ENCODE measurements at regions not wholly inside any gene's neighbourhood (a gene's known extent, or its start where the extent isn't known, plus 50 kb on each side); places are given as distances from the start of the nearest gene placed in this dataset.

DNA sequence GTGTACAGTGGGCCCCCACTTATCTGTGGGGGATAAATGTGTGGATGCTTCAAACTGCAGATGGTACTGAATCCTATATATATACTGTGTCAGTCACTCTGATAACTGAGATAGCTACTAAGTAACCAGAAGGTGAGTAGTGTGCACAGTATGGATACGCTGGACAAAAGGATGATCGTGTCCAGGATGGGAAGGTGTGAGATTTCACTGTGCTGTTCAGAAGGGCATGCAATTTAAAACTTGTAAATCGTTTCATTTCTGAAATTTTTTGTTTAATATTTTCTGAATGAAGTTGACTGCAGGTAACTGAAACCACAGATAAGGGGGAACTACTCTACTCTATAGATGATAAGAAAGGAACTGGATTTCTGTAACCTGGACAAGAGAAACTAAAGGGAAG lies 52.1 kb upstream of the SESN3 start:
- H3K36me3 Mint-ChIP-seq (ENCODE audit: insufficient read depth in 1 of 3, low read depth in 3 of 3), result peaks cover 2 to 25% (median 2%) of the 10 kb centered on the region in 3 experiments; a peak in 3 of 7 replicates
- Histone ChIP-seq H2AK5ac (ENCODE audit: insufficient read length, low read length) (no peak overlapping the region), H3K9me3 (ENCODE audit: control insufficient read depth, low read depth, low read length) (no peaks in the 10 kb centered on the region), H3K27me3 (ENCODE audit: insufficient read depth, low read length) (no peaks in the 10 kb centered on the region), H3K56ac (ENCODE audit: insufficient read length, low read depth, low read length) (no peak overlapping the region), H2BK15ac (ENCODE audit: low read depth, low read length) (no peak overlapping the region), H4K5ac (ENCODE audit: insufficient read length, low read depth, low read length) (no peak overlapping the region), H3K4ac (ENCODE audit: low read depth, low read length) (no peak overlapping the region), H2BK20ac (ENCODE audit: low read depth, low read length, poor library complexity, severe bottlenecking) (no peak overlapping the region), H2AFZ (ENCODE audit: low read length) (no peak overlapping the region), H3K23ac (ENCODE audit: insufficient read length, low read depth, low read length) (no peak overlapping the region), H2BK120ac (ENCODE audit: low read depth, low read length, poor library complexity, severe bottlenecking) (no peak overlapping the region), H4K8ac (replicated peaks; ENCODE audit: insufficient read length, low read depth, low read length) (no peak overlapping the region), H3K27ac (ENCODE audit: insufficient read length, low read depth, low read length) (no peak overlapping the region), H4K20me1 (ENCODE audit: control insufficient read depth, insufficient read depth, insufficient read length) (no peaks in the 10 kb centered on the region), H2BK12ac (ENCODE audit: insufficient read length, low read depth, low read length) (no peak overlapping the region), H2BK5ac (ENCODE audit: insufficient read length, low read length) (no peak overlapping the region), H3K4me1 (ENCODE audit: insufficient read depth, low read length) (peaks cover 11% of the 10 kb centered on the region), H3K79me2 (ENCODE audit: insufficient read depth, low read length) (no peaks in the 10 kb centered on the region), H3T11ph (ENCODE audit: low read length) (no peak overlapping the region), H3K79me1 (ENCODE audit: insufficient read depth, low read depth, low read length, poor library complexity, severe bottlenecking) (no peaks in the 10 kb centered on the region), H3K18ac (ENCODE audit: insufficient read length, low read depth, low read length) (no peak overlapping the region), H3K14ac (ENCODE audit: insufficient read depth, low read length) (no peak overlapping the region), H3K4me2 (ENCODE audit: insufficient read depth, insufficient read length, low read length) (no peak overlapping the region), H4K91ac (ENCODE audit: insufficient read length, low read depth, low read length) (no peak overlapping the region), H3K23me2 (ENCODE audit: insufficient read length, low read depth, low read length, poor library complexity, severe bottlenecking) (no peaks in the 10 kb centered on the region), H3K9ac (ENCODE audit: extremely low read depth, insufficient read length, low read length) (no peak overlapping the region)
- WGBS (ENCODE audit: extremely low coverage, insufficient read length, low lambda C conversion rate), result no CpG with 5 or more reads among the region's 3 CpGs
- DNase-seq, result no peak
- peaks cover 0 to 12% of the 10 kb centered on the region in 2 experiments; a peak in 2 of 5 replicates for H3K9me3 Mint-ChIP-seq
- peaks cover 41 to 54% of the 10 kb centered on the region in 2 experiments for H3K4me1 Mint-ChIP-seq
- H3K27ac Mint-ChIP-seq, result peak overlapping the region in 1 of 3 experiments; percentile 3; a peak in 1 of 7 replicates
- no peak overlapping the region for H3K4me3 Mint-ChIP-seq
- TF ChIP-seq CTCF (conservative IDR thresholded peaks at IDR 0.05), result no peak
- no peaks in the 10 kb centered on the region for H3K27me3 Mint-ChIP-seq (ENCODE audit: low read depth)
